HEK293 (cell line): ENCODE measurements at regions not wholly inside any gene's neighbourhood (a gene's known extent, or its start where the extent isn't known, plus 50 kb on each side); places are given as distances from the start of the nearest gene placed in this dataset.

Experiments
- CTCF ChIA-PET: fragments of 350-600 bp; formaldehyde crosslinking; extraction: SDS; loops from one replicate; lab custom pipeline; 2021; ENCODE audit warnings: antibody characterized with exemption; lab: Yijun Ruan, JAX
- POLR2A ChIA-PET: fragments of 300-600 bp; formaldehyde crosslinking; extraction: SDS; loops from one replicate; lab custom pipeline; 2020; ENCODE audit warnings: antibody characterized with exemption, inconsistent platforms; lab: Yijun Ruan, JAX
- H3K27ac ChIP-seq: fragments of 200-500 bp; sonication (Bioruptor generic); 2 replicates; pipeline ENCODE4 v1.5.1; 2014; ENCODE audit warnings: low read depth, low read length, control low read depth, inconsistent platforms; ENCODE audit errors: extremely low read depth
- H3K36me3 ChIP-seq, 2 experiments: fragments of 200-500 bp in 1 of 2; sonication (Bioruptor generic) in 1 of 2; 1 replicate in 1 of 2; 2 replicates in 1 of 2; pipeline ENCODE4 v1.5.1; 2014 to 2017; ENCODE audit warnings: inconsistent platforms in 2 of 2, low read length in 2 of 2; ENCODE audit not compliant: control insufficient read depth in 2 of 2, insufficient read depth in 1 of 2
- H3K4me1 ChIP-seq: fragments of 200-500 bp; sonication (Bioruptor generic); 2 replicates; pipeline ENCODE4 v1.5.1; 2014; ENCODE audit warnings: mild to moderate bottlenecking, low read length, inconsistent platforms; ENCODE audit not compliant: control insufficient read depth, insufficient read depth
- H3K4me3 ChIP-seq: 2 replicates; pipeline ENCODE4 v1.5.1; 2011; ENCODE audit warnings: low read depth, mild to moderate bottlenecking, control low read depth, low read length, moderate library complexity
- H3K9me3 ChIP-seq: fragments of 200-500 bp; sonication (Bioruptor generic); 2 replicates; pipeline ENCODE4 v1.5.1; 2014; ENCODE audit warnings: low read depth, low read length, inconsistent platforms; ENCODE audit not compliant: control insufficient read depth, insufficient read depth
- FEZF1 ChIP-seq: fragments of 450-650 bp; formaldehyde crosslinking; IDR thresholded peaks from 2 replicates; pipeline ENCODE4 v1.5.1; 2016; ENCODE audit warnings: missing biosample characterization, missing genetic modification characterization
- GLI2 ChIP-seq: fragments of 450-650 bp; formaldehyde crosslinking; IDR thresholded peaks from 2 replicates; pipeline ENCODE4; 2017; ENCODE audit warnings: missing biosample characterization, missing genetic modification characterization, low read depth, borderline replicate concordance
- KLF10 ChIP-seq: fragments of 450-650 bp; IDR thresholded peaks from 2 replicates; pipeline ENCODE4 v1.5.1; 2018; ENCODE audit warnings: missing biosample characterization, mild to moderate bottlenecking, missing genetic modification characterization
- KLF9 ChIP-seq: fragments of 450-650 bp; formaldehyde crosslinking; IDR thresholded peaks from 2 replicates; pipeline ENCODE4 v1.5.1; 2016; ENCODE audit warnings: missing biosample characterization, missing genetic modification characterization, low read depth
- PRDM1 ChIP-seq: fragments of 450-650 bp; formaldehyde crosslinking; IDR thresholded peaks from 2 replicates; pipeline ENCODE4; 2016; ENCODE audit warnings: missing biosample characterization, missing genetic modification characterization
- RBAK ChIP-seq: fragments of 450-650 bp; formaldehyde crosslinking; IDR thresholded peaks from 2 replicates; pipeline ENCODE4 v1.5.1; 2016; ENCODE audit warnings: missing biosample characterization, missing genetic modification characterization
- SCRT2 ChIP-seq: fragments of 450-650 bp; formaldehyde crosslinking; IDR thresholded peaks from 2 replicates; pipeline ENCODE4 v1.5.1; 2016; ENCODE audit warnings: missing biosample characterization, missing genetic modification characterization
- ZBTB1 ChIP-seq: fragments of 450-650 bp; formaldehyde crosslinking; IDR thresholded peaks from 2 replicates; pipeline ENCODE4 v1.5.1; 2016; ENCODE audit warnings: missing biosample characterization, missing genetic modification characterization
- ZBTB20 ChIP-seq: fragments of 450-650 bp; formaldehyde crosslinking; IDR thresholded peaks from 2 replicates; pipeline ENCODE4 v1.5.1; 2016; ENCODE audit warnings: missing biosample characterization, missing genetic modification characterization
- ZNF140 ChIP-seq: fragments of 450-650 bp; formaldehyde crosslinking; IDR thresholded peaks from 2 replicates; pipeline ENCODE4 v1.5.1; 2016; ENCODE audit warnings: missing biosample characterization, missing genetic modification characterization
- ZNF2 ChIP-seq: fragments of 450-650 bp; formaldehyde crosslinking; IDR thresholded peaks from 2 replicates; pipeline ENCODE4 v1.5.1; 2016; ENCODE audit warnings: missing biosample characterization, missing genetic modification characterization
- ZNF248 ChIP-seq: fragments of 450-650 bp; formaldehyde crosslinking; IDR thresholded peaks from 2 replicates; pipeline ENCODE4 v1.5.1; 2017; ENCODE audit warnings: missing biosample characterization, missing genetic modification characterization
- ZNF274 ChIP-seq, 2 experiments: fragments of 200-500 bp in 1 of 2; fragments of 450-650 bp in 1 of 2; sonication (Bioruptor generic) in 1 of 2; formaldehyde crosslinking in 1 of 2; IDR thresholded peaks; 2 replicates each; pipeline versions ENCODE4 v1.5.1 to v1.6.1; 2014 to 2016; ENCODE audit warnings: borderline replicate concordance in 1 of 2, inconsistent platforms in 1 of 2, low read length in 1 of 2, missing biosample characterization in 1 of 2, missing genetic modification characterization in 1 of 2
- ZNF341 ChIP-seq: fragments of 450-650 bp; formaldehyde crosslinking; IDR thresholded peaks from 2 replicates; pipeline ENCODE4; 2016; ENCODE audit warnings: low read depth, missing biosample characterization, missing genetic modification characterization
- ZNF366 ChIP-seq: fragments of 450-650 bp; formaldehyde crosslinking; conservative IDR thresholded peaks from 2 replicates; pipeline ENCODE4 v1.5.1; 2016; ENCODE audit warnings: missing biosample characterization, missing genetic modification characterization
- ZNF416 ChIP-seq: fragments of 450-650 bp; formaldehyde crosslinking; IDR thresholded peaks from 2 replicates; pipeline ENCODE4 v1.5.1; 2016; ENCODE audit warnings: missing biosample characterization, missing genetic modification characterization
- ZNF473 ChIP-seq: fragments of 450-650 bp; formaldehyde crosslinking; IDR thresholded peaks from 2 replicates; pipeline ENCODE4 v1.5.1; 2017; ENCODE audit warnings: missing biosample characterization, missing genetic modification characterization
- ZNF48 ChIP-seq: fragments of 450-650 bp; formaldehyde crosslinking; IDR thresholded peaks from 2 replicates; pipeline ENCODE4 v1.5.1; 2016; ENCODE audit warnings: missing biosample characterization, missing genetic modification characterization
- ZNF707 ChIP-seq: fragments of 450-650 bp; formaldehyde crosslinking; IDR thresholded peaks from 2 replicates; pipeline ENCODE4 v1.5.1; 2016; ENCODE audit warnings: missing biosample characterization, missing genetic modification characterization
- ZNF747 ChIP-seq: fragments of 450-650 bp; formaldehyde crosslinking; IDR thresholded peaks from 2 replicates; pipeline ENCODE4 v1.5.1; 2016; ENCODE audit warnings: missing biosample characterization, missing genetic modification characterization
- ZNF777 ChIP-seq: fragments of 450-650 bp; formaldehyde crosslinking; IDR thresholded peaks from 2 replicates; pipeline ENCODE4 v1.5.1; 2017; ENCODE audit warnings: missing biosample characterization, missing genetic modification characterization, borderline replicate concordance
- ZNF785 ChIP-seq: fragments of 450-650 bp; formaldehyde crosslinking; IDR thresholded peaks from 2 replicates; pipeline ENCODE4 v1.5.1; 2016; ENCODE audit warnings: missing biosample characterization, missing genetic modification characterization
- ZSCAN16 ChIP-seq: fragments of 450-650 bp; formaldehyde crosslinking; IDR thresholded peaks from 2 replicates; pipeline ENCODE4 v1.5.1; 2016; ENCODE audit warnings: missing biosample characterization, missing genetic modification characterization
- TF ChIP-seq, protein P1 (sequence below): sonication (generic); formaldehyde crosslinking; IDR thresholded peaks from 2 replicates; pipeline ENCODE4 v1.8.1; 2022; ENCODE audit warnings: mild to moderate bottlenecking, moderate library complexity, missing genetic modification reagents
- TF ChIP-seq, protein P2 (sequence below): fragments of 450-650 bp; formaldehyde crosslinking; IDR thresholded peaks from 2 replicates; pipeline ENCODE4 v1.5.1; 2016; ENCODE audit warnings: missing biosample characterization, missing genetic modification characterization
- TF ChIP-seq, protein P3 (sequence below): fragments of 450-650 bp; formaldehyde crosslinking; IDR thresholded peaks from 2 replicates; pipeline ENCODE4 v1.5.1; 2016; ENCODE audit warnings: missing biosample characterization, missing genetic modification characterization

DNA sequence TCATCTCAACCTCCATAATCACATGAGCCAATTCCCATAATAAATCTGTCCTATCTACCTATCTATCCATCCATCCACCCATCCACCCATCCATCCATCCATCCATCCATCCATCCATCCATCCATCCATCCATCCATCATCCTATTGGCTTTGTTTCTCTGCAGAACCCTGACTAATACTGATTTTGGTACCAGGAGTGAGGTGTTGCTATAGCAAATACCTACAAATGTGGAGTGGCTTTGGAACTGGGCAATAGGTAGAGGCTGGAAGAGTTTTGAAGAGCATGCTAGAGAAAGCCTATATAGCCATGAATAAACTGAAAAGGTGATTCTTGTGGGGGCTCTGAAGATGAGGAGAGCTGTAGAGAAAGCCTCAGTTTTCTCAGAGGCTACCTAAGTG lies 88.7 kb upstream of the ANKRD28 start:
- Histone ChIP-seq H3K9me3 (no peaks in the 10 kb centered on the region), H3K36me3 (no peaks in the 10 kb centered on the region), H3K27ac (no peak overlapping the region), H3K4me3 (no peak overlapping the region), H3K4me1 (no peaks in the 10 kb centered on the region)
- ChIA-PET CTCF (interaction anchor here (0.6 kb wide), 1 partner anchor 89 kb away, joined by 3 read pairs; no protein-coding TSS in a partner anchor), POLR2A (no interaction called here)
- TF ChIP-seq ZNF366 (tag by site-specific recombination) (peak; percentile 35; the same call in 1 of the 2 replicates), ZNF707 (tag by site-specific recombination) (peak; percentile 96), ZNF473 (no peak), KLF10 (no peak), FEZF1 (no peak), SCRT2 (tag by site-specific recombination) (no peak), ZNF777 (tag by site-specific recombination) (no peak), ZNF747 (tag by site-specific recombination) (no peak), ZNF785 (tag by site-specific recombination) (no peak)

DNA sequence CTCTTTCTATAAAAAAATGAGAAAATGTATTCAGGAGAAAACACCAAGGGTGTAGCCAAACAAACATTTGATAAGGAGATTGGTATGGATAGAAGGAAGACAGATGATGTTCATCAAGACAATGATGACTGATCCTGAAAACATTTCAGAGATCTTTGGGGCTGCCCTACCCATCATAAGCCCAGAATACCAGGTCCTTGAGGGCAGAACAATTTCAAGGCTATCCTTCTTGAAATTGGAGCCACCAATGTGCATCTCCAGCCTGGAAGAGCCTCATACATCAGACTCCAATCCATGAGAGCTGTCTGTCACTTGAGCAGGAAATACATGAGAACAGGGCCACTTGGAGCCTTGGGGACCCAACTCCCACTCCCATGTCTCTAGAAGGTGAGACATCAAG lies 89.5 kb upstream of the ANKRD28 start:
- H3K4me3 ChIP-seq, result no peak overlapping the region
- H3K36me3 ChIP-seq, result no peaks in the 10 kb centered on the region
- POLR2A ChIA-PET, result no interaction called here
- H3K27ac ChIP-seq, result no peak overlapping the region
- CTCF ChIA-PET, result interaction anchor here (0.7 kb wide), 1 partner anchor 291 kb away, joined by 3 read pairs; no protein-coding TSS in a partner anchor
- no peak for TF ChIP-seq GLI2 (tag by site-specific recombination)
- no peak for TF ChIP-seq ZBTB20 (tag by site-specific recombination)
- no peak for TF ChIP-seq ZNF341 (tag by site-specific recombination)
- TF ChIP-seq, protein P1, sequence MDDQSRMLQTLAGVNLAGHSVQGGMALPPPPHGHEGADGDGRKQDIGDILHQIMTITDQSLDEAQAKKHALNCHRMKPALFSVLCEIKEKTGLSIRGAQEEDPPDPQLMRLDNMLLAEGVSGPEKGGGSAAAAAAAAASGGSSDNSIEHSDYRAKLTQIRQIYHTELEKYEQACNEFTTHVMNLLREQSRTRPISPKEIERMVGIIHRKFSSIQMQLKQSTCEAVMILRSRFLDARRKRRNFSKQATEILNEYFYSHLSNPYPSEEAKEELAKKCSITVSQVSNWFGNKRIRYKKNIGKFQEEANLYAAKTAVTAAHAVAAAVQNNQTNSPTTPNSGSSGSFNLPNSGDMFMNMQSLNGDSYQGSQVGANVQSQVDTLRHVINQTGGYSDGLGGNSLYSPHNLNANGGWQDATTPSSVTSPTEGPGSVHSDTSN (CRISPR knock-in tag), result no peak
- TF ChIP-seq KLF9 (tag by site-specific recombination), result no peak
- TF ChIP-seq, protein P2, sequence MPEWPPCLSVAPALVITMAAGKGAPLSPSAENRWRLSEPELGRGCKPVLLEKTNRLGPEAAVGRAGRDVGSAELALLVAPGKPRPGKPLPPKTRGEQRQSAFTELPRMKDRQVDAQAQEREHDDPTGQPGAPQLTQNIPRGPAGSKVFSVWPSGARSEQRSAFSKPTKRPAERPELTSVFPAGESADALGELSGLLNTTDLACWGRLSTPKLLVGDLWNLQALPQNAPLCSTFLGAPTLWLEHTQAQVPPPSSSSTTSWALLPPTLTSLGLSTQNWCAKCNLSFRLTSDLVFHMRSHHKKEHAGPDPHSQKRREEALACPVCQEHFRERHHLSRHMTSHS (tag by site-specific recombination), result no peak
- TF ChIP-seq ZNF274 (IDR thresholded peaks at IDR 0.05; ENCODE audit: low read length), result no peak
- TF ChIP-seq ZNF274 (tag by site-specific recombination; IDR thresholded peaks at IDR 0.05; ENCODE audit: borderline replicate concordance), result no peak
- TF ChIP-seq ZNF248 (tag by site-specific recombination), result no peak
- TF ChIP-seq, protein P3, sequence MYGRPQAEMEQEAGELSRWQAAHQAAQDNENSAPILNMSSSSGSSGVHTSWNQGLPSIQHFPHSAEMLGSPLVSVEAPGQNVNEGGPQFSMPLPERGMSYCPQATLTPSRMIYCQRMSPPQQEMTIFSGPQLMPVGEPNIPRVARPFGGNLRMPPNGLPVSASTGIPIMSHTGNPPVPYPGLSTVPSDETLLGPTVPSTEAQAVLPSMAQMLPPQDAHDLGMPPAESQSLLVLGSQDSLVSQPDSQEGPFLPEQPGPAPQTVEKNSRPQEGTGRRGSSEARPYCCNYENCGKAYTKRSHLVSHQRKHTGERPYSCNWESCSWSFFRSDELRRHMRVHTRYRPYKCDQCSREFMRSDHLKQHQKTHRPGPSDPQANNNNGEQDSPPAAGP (tag by site-specific recombination), result no peak
- no peak for TF ChIP-seq ZNF48 (tag by site-specific recombination)
- TF ChIP-seq ZNF140 (tag by site-specific recombination), result no peak
- no peak for TF ChIP-seq ZBTB1 (tag by site-specific recombination)
- no peak for TF ChIP-seq ZNF2 (tag by site-specific recombination)
- no peak for TF ChIP-seq PRDM1
- no peak for TF ChIP-seq ZSCAN16 (tag by site-specific recombination)
- no peak for TF ChIP-seq ZNF416 (tag by site-specific recombination)
- no peak for TF ChIP-seq RBAK (tag by site-specific recombination)
- H3K4me1 ChIP-seq, result no peaks in the 10 kb centered on the region
- no peaks in the 10 kb centered on the region for H3K9me3 ChIP-seq
